ENCODE measurements at regions not wholly inside any gene's neighbourhood (a gene's known extent, or its start where the extent isn't known, plus 50 kb on each side); places are given as distances from the start of the nearest gene placed in this dataset.

DNA sequence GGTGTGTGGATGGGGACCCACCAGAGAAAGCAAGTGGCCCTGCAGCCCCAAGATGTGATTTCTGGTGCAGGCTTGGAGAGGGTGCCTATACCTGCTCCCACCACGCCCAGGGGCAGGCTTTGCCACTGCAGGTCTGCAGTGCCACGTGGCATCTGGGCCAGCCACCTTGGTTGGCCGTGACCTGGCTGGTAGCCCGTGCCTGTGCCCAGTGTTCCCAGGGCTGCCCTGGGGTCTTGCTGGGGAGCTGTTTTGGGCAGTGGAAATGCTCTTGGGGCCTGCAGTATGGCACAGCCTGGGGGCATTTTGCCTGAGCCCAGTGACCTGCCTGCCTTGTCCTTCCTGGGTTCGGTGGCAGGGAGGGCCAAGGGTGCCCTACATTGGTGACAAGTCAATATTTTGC, 203.4 kb downstream of the UBE3A start:
- TF ChIP-seq, protein P1, sequence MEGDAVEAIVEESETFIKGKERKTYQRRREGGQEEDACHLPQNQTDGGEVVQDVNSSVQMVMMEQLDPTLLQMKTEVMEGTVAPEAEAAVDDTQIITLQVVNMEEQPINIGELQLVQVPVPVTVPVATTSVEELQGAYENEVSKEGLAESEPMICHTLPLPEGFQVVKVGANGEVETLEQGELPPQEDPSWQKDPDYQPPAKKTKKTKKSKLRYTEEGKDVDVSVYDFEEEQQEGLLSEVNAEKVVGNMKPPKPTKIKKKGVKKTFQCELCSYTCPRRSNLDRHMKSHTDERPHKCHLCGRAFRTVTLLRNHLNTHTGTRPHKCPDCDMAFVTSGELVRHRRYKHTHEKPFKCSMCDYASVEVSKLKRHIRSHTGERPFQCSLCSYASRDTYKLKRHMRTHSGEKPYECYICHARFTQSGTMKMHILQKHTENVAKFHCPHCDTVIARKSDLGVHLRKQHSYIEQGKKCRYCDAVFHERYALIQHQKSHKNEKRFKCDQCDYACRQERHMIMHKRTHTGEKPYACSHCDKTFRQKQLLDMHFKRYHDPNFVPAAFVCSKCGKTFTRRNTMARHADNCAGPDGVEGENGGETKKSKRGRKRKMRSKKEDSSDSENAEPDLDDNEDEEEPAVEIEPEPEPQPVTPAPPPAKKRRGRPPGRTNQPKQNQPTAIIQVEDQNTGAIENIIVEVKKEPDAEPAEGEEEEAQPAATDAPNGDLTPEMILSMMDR (IDR thresholded peaks at IDR 0.05), result no peak
- no peak for TF ChIP-seq POLR2A (IDR thresholded peaks at IDR 0.05)
- TF ChIP-seq EP300 (IDR thresholded peaks at IDR 0.05), result no peak

Data from tibial nerve (tissue), 4 donors.